LNCAP (cell line): ENCODE measurements at regions not wholly inside any gene's neighbourhood (a gene's known extent, or its start where the extent isn't known, plus 50 kb on each side); places are given as distances from the start of the nearest gene placed in this dataset.

ENCODE experiments used
- TF ChIP-seq, protein P1 (sequence below): fragments of 450-650 bp; IDR thresholded peaks from 2 replicates; pipeline ENCODE4 v1.5.1; 2017; ENCODE audit warnings: mild to moderate bottlenecking

DNA sequence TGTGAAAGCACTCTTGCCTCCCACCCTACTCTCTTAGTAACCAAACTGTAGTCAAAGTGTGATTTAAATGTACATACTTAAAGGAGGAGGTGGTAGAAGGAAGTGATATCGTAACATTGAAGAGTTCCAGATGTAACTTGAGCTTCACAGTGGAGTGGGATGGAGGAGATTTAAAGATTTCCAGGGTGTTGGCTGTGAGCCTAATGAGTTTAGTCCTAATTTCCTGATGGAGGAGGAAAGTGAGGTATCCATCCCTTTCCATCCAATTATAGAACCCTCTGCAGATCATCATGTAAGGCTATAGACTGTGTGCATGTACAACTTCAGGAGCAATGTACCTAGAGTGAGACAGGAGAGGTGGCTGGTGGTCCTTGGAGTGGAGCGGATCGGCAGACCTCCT lies 1163.9 kb upstream of the SEMA6A start:
- TF ChIP-seq, protein P1, sequence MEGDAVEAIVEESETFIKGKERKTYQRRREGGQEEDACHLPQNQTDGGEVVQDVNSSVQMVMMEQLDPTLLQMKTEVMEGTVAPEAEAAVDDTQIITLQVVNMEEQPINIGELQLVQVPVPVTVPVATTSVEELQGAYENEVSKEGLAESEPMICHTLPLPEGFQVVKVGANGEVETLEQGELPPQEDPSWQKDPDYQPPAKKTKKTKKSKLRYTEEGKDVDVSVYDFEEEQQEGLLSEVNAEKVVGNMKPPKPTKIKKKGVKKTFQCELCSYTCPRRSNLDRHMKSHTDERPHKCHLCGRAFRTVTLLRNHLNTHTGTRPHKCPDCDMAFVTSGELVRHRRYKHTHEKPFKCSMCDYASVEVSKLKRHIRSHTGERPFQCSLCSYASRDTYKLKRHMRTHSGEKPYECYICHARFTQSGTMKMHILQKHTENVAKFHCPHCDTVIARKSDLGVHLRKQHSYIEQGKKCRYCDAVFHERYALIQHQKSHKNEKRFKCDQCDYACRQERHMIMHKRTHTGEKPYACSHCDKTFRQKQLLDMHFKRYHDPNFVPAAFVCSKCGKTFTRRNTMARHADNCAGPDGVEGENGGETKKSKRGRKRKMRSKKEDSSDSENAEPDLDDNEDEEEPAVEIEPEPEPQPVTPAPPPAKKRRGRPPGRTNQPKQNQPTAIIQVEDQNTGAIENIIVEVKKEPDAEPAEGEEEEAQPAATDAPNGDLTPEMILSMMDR = no peak

DNA sequence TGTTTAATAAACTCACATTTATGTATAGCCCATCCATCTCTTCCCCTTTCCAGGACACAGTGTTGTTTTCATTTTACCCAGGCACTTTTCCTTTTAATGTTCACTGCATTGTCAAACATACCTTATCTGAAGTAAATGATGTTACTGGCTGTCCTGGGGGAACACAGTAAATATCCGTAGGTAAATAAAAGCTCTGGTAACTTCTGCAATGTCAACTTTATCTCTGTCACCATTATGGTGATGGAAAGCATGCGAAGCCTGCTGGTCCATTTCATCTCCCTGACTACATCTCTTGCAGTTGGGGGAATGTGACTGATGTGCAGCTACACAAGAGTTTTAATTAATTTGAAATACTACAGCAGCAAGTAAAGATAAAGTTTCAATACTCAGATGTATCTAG lies 1162.1 kb upstream of the SEMA6A start:
- TF ChIP-seq, protein P1 = no peak

DNA sequence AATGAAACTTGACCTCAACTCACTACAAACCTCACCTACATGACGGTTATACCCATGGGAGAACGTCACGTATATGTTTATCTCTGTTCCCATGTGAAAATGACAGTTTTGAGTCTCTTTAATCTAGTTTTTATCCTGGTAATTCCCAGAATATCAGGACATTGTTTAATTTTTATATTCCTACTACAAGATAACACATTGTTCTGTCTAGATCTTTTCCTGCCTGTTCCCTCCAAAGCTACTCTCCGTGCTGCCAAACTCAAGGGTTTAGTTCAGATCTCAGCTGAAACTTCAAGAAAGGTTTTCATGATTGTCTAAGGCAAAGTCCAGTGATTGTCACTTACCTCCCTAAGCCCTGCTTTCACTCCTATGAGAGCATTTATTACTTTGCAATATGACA lies 1159.4 kb upstream of the SEMA6A start:
- TF ChIP-seq, protein P1 = no peak

DNA sequence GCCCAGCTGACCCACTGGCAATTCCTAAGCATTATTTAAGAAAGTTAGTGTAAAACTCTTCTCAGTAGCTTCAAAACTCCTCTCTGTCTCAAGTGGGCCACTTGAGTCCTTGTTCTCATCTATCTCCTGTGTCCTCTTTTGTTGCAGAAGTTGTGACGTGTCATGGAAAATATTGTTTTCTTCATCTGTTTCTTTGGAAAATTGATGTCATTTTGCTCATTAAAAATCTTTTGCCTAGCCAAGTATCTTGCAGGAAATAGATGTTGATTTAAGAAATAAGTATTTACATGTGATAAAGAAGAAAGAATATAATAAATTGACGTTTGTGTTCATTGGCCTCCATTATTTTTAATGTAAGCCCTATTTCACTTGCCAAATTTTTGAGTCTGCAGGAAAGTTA lies 1158.4 kb upstream of the SEMA6A start:
- TF ChIP-seq, protein P1 = no peak

DNA sequence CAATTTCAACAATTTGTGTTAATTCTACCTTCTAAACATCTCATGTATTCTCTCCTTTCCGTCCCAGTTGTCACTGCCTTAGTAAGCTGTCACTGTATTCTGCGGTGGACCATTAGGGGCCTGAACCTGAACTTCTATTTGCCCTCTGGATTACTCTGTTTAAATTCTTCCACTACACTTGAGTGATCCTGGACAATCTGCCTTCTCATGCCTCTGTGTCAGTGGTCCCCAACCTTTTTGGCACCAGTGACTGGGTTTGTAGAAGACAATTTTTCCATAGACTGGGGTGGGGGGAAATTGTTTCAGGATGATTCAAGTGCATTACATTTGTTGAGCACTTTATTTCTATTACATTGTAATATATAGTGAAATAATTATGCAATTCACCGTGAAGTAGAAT lies 1157.6 kb upstream of the SEMA6A start:
- TF ChIP-seq, protein P1 = no peak

DNA sequence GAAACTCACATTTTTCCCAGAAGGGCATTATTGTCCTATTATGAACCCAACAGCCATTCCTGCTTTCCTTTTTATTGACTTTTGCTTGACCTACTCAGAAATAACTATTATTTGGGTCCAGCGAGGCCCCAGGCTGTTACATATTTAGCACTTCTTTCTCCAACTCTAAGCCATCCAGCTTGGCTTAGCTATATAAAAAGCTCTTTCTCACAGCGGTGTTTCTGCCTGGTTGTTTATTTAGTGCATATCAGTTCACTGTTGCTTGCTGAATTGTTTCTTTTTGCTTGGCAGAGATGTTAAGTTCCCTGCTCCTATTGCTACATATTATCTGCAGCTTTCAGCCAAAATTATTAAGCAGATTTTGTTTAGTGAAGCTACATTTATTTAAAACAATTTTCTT lies 1156.8 kb upstream of the SEMA6A start:
- TF ChIP-seq, protein P1 = no peak

DNA sequence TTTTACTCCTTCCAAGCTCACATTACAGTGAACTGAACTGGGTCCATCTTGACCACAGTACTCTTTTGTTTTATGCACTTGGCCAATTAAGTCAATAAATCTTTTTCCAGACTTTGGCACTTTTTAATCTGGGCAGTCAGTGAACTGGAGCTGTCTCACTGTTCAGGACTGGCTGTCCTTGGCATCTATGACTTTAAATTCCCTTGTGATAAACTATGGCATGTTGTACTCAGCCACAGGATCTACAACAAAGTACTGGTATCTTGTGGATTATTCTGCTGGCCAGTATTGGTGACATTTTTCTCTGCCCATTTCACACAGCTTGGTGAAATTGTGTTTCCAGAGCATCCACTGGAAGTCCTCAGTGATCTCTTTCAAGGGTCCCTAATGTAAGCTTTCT lies 1144.8 kb upstream of the SEMA6A start:
- TF ChIP-seq, protein P1 = no peak

DNA sequence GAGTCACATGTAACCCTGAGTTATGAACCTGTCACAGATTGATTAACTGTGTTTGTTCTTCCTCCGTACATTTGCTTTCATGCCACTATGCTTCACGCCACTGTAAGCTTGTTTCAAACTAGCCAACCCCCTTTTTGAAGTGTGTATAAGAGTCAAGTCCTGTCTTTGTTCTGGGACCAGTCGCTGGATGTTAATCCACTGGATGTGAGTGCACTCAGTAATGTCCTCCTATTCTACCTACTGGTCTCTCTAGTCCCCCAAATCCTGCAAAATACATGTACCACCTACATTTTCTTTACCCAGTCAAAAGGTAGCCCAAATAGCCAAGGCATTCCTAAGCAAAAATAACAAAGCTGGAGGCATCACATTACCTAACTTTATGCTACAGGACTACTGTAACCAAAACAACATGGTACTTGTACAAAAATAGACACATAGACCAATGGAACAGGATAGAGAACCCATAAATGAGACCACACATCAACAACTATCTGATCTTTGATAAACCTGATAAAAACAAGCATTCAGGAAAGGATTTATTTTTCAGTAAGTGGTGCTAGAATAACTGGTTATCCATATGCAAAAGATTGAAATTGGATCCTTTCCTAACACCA lies 1139.1 kb upstream of the SEMA6A start:
- TF ChIP-seq, protein P1 = no peak
